ENCODE measurements at regions not wholly inside any gene's neighbourhood (a gene's known extent, or its start where the extent isn't known, plus 50 kb on each side); places are given as distances from the start of the nearest gene placed in this dataset.

- Mint-ChIP-seq H3K4me1 (ENCODE audit: low read depth, unreplicated experiment) (peaks cover 34% of the 10 kb centered on the region), H3K4me3 (ENCODE audit: unreplicated experiment) (no peak overlapping the region), H3K36me3 (ENCODE audit: insufficient read depth, unreplicated experiment) (no peaks in the 10 kb centered on the region), H3K27me3 (ENCODE audit: insufficient read depth, unreplicated experiment) (no peaks in the 10 kb centered on the region), H3K9me3 (ENCODE audit: unreplicated experiment) (no peaks in the 10 kb centered on the region), H3K27ac (ENCODE audit: unreplicated experiment) (no peak overlapping the region)
- DNase-seq, result no peak
- POLR2A ChIA-PET, result no interaction called here
- CTCF ChIA-PET, result no interaction called here
- no peak for TF ChIP-seq CTCF (IDR thresholded peaks at IDR 0.05; ENCODE audit: insufficient read depth in 1 of 2, low read depth in 1 of 2, low read length in 1 of 2, severe bottlenecking in 1 of 2, unreplicated experiment in 1 of 2)
- Histone ChIP-seq H3K9me3 (no peaks in the 10 kb centered on the region), H3K36me3 (ENCODE audit: control insufficient read depth, insufficient read depth, low read length) (no peaks in the 10 kb centered on the region), H3K4me1 (peaks cover 13% of the 10 kb centered on the region), H3K4me3 (ENCODE audit: low read depth, low read length) (no peak overlapping the region), H3K27me3 (replicated peaks; ENCODE audit: control insufficient read depth, insufficient read depth, low read length) (no peaks in the 10 kb centered on the region)
- no TSS peak for BruUV-seq (replicated peaks)
- intact Hi-C loops (cut with micrococcal nuclease; ENCODE audit: unreplicated experiment), result no loop called here
Measured at GRCh38 chr3:188088948-188089685, 64.8 kb upstream of the LPP start.

DNA sequence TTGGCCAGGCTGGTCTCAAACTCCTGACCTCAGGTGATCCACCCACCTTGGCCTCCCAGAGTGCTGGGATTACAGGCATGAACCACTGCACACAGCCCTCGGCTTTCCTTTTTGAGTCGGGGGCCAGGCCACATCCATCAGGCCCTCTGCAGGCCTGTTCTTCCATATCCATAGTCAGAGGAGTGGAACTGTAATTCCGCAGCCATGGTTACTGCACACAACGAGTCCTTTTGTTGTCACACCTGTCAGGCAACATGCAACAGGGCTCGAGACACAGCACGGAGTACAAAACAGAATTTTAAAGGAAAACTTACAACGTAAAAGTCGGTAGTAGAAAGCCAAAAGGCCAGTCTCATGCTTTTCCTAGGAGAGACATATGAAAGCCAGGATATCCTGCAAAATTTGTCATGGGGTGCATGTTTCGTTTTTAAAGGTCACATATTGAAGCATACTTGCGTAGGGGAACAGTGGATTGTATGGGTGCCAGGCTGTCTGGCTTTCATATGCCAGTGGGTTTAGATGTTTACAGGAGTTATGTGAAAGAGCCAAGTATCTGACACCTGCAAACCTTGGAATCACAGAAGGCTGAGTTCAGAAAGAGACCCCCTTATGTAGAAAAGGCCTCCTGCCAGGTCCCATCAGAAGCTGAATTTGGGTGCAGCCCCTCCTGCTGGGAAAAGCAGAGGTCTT is 63.2 kb upstream of the LPP start:
- peaks cover 23% of the 10 kb centered on the region for H3K4me1 Mint-ChIP-seq (ENCODE audit: low read depth, unreplicated experiment)
- H3K9me3 ChIP-seq, result no peaks in the 10 kb centered on the region
- no peak for TF ChIP-seq CTCF (IDR thresholded peaks at IDR 0.05; ENCODE audit: insufficient read depth in 1 of 2, low read depth in 1 of 2, low read length in 1 of 2, severe bottlenecking in 1 of 2, unreplicated experiment in 1 of 2)
- H3K9me3 Mint-ChIP-seq (ENCODE audit: unreplicated experiment), result no peaks in the 10 kb centered on the region
- H3K36me3 ChIP-seq (ENCODE audit: control insufficient read depth, insufficient read depth, low read length), result no peaks in the 10 kb centered on the region
- H3K4me3 Mint-ChIP-seq (ENCODE audit: unreplicated experiment), result no peak overlapping the region
- H3K27me3 ChIP-seq (replicated peaks; ENCODE audit: control insufficient read depth, insufficient read depth, low read length), result no peaks in the 10 kb centered on the region
- ChIA-PET CTCF (no interaction called here), POLR2A (no interaction called here)
- DNase-seq, result peak in 1 of 2 experiments; percentile 26
- no peak overlapping the region for H3K27ac Mint-ChIP-seq (ENCODE audit: unreplicated experiment)
- no peaks in the 10 kb centered on the region for H3K36me3 Mint-ChIP-seq (ENCODE audit: insufficient read depth, unreplicated experiment)
- H3K4me1 ChIP-seq, result peaks cover 12% of the 10 kb centered on the region; the same call in 1 of the 2 replicates
- no peak overlapping the region for H3K4me3 ChIP-seq (ENCODE audit: low read depth, low read length)
- no peaks in the 10 kb centered on the region for H3K27me3 Mint-ChIP-seq (ENCODE audit: insufficient read depth, unreplicated experiment)
- intact Hi-C loops (cut with micrococcal nuclease; ENCODE audit: unreplicated experiment), result no loop called here
- BruUV-seq (replicated peaks), result no TSS peak

GRCh38 chr3:188091746-188092145 is 62.2 kb upstream of the LPP start:
- no peak for DNase-seq
- no peak for TF ChIP-seq CTCF (IDR thresholded peaks at IDR 0.05; ENCODE audit: insufficient read depth in 1 of 2, low read depth in 1 of 2, low read length in 1 of 2, severe bottlenecking in 1 of 2, unreplicated experiment in 1 of 2)
- Histone ChIP-seq H3K4me3 (ENCODE audit: low read depth, low read length) (no peak overlapping the region), H3K4me1 (peaks cover 12% of the 10 kb centered on the region; the same call in 1 of the 2 replicates), H3K9me3 (no peaks in the 10 kb centered on the region), H3K36me3 (ENCODE audit: control insufficient read depth, insufficient read depth, low read length) (no peaks in the 10 kb centered on the region), H3K27me3 (replicated peaks; ENCODE audit: control insufficient read depth, insufficient read depth, low read length) (no peaks in the 10 kb centered on the region)
- ChIA-PET CTCF (no interaction called here), POLR2A (no interaction called here)
- intact Hi-C loops (cut with micrococcal nuclease; ENCODE audit: unreplicated experiment), result no loop called here
- no peak overlapping the region for H3K27ac Mint-ChIP-seq (ENCODE audit: unreplicated experiment)
- H3K4me3 Mint-ChIP-seq (ENCODE audit: unreplicated experiment), result no peak overlapping the region
- no peaks in the 10 kb centered on the region for H3K36me3 Mint-ChIP-seq (ENCODE audit: insufficient read depth, unreplicated experiment)
- H3K27me3 Mint-ChIP-seq (ENCODE audit: insufficient read depth, unreplicated experiment), result no peaks in the 10 kb centered on the region
- peaks cover 18% of the 10 kb centered on the region for H3K4me1 Mint-ChIP-seq (ENCODE audit: low read depth, unreplicated experiment)
- BruUV-seq (replicated peaks), result no TSS peak
- no peaks in the 10 kb centered on the region for H3K9me3 Mint-ChIP-seq (ENCODE audit: unreplicated experiment)

All from Caco-2 (cell line).